Retinal pigment epithelial cell (primary cell): ENCODE measurements at regions not wholly inside any gene's neighbourhood (a gene's known extent, or its start where the extent isn't known, plus 50 kb on each side); places are given as distances from the start of the nearest gene placed in this dataset.
"Not testable (repeated sequence)": the region's sequence is repeated elsewhere in the genome, so short reads cannot be mapped to it uniquely, and the experiment has no call there.

ENCODE experiments used
- DNase-seq: peaks from one replicate; pipeline ENCODE4 v3.0.0-alpha.2; 2010; ENCODE audit warnings: low read depth
- H3K4me3 ChIP-seq: 2 replicates; pipeline ENCODE4 v1.5.1; 2011; ENCODE audit warnings: mild to moderate bottlenecking, low read length, control low read depth, moderate library complexity
- CTCF ChIP-seq: conservative IDR thresholded peaks from 2 replicates; pipeline ENCODE4 v1.5.1; 2011; ENCODE audit warnings: low read depth, low read length, control low read depth, inconsistent platforms

- DNase-seq: no peak
- TF ChIP-seq CTCF: no peak
These were observed 127.9 kb upstream of the SLC13A1 start for GRCh38 chr7:123327661-123328060.

DNA sequence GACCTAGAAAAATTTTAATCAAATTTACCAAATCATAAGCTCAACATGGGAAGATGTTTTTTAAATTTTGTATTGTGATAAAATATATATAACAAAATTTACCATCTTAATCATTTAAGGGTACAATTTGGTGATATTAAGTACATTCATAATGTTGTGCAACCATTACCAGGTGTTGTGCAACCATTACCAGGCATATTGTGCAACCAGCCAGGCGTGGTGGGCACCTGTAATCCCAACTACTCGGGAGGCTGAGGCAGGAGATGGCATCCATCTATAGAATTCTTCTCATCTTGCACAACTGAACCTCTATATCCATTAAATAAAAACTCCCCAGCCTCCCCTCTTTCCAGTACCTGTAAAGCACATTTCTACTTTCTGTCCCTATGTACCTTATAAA lies 124.5 kb upstream of the SLC13A1 start:
- H3K4me3 ChIP-seq: no peak overlapping the region
- TF ChIP-seq CTCF: no peak
- DNase-seq: no peak

More at GRCh38 chr7:123327661-123328060, 127.9 kb upstream of the SLC13A1 start:
- H3K4me3 ChIP-seq: no peak overlapping the region

DNA sequence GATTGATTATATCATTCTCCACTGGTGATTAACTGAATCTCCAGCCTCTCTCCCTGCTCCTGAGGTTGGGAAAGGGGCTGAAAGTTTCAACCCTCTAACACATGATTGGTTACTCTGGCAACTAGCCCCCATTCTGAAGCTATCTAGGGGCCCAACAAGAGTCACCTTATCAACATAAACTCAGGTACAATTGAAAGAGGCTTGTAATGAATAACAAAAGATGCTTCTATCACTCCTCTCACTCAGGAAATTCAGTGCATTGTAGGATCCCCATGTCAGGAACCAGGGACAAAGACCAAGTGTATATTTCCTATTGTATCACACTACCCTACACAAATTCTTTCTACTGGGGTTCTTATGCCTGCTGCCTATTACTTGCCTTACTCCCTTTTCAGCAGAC lies 123.9 kb upstream of the SLC13A1 start:
- no peak for TF ChIP-seq CTCF
- H3K4me3 ChIP-seq: no peak overlapping the region
- no peak for DNase-seq

DNA sequence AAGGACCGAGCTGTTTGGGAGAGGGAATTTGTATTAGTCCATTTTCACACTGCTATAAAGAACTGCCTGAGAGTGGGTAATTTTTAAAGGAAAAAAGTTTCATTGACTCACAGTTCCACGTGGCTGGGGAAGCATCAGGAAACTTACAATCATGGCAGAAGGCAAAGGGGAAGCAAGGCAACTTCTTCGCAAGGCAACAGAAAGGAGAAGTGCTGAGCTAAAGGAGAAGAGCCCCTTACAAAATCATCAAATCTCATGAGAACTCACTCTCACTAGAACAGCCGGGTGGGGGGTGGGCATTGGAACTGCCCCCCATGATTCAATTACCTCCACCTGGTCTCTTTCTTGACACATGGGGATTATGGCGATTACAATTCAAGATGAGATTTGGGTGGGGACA lies 121.8 kb upstream of the SLC13A1 start:
- DNase-seq, H3K4me3 ChIP-seq: not testable (repeated sequence)

GRCh38 chr7:123319911-123320310 lies 120.1 kb upstream of the SLC13A1 start:
- no peak overlapping the region for H3K4me3 ChIP-seq
- no peak for DNase-seq
- TF ChIP-seq CTCF: no peak

- no peak for DNase-seq
- no peak overlapping the region for H3K4me3 ChIP-seq
- no peak for TF ChIP-seq CTCF
These were observed 115.1 kb upstream of the SLC13A1 start for GRCh38 chr7:123314886-123315285.

DNA sequence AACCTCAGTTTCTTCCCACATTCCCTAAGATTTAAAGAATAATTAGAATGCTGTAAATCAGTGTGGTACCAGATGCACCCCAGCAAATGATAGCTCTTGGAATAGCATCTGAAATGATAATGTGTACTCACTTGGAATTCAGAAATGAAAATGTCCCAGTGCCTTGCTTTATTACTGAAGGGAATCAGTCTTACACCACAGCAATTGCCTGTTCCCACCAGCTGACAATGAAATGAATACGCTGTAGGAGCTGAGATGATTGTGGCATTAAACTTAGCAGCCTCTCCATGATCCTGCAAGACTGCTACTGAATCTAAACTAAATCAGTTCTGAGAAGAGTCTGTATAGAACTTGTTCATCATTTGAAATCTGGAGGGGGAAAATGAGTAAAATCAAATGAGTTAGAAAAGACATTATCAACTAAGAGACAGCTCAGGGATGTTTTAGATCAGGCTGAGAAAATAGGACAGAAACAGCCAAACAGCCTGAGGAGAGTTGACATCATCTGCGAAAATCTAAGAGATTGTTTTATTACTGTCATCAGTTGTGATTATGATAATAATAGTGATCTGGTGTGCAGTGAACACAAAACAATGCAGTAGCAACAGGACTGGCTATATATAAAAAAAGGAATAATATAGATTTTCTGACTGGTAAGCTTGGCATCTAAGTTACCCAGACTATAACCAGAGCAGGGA lies 108.6 kb upstream of the SLC13A1 start:
- H3K4me3 ChIP-seq: no peak overlapping the region
- no peak for TF ChIP-seq CTCF
- no peak for DNase-seq
